ENCODE measurements at regions not wholly inside any gene's neighbourhood (a gene's known extent, or its start where the extent isn't known, plus 50 kb on each side); places are given as distances from the start of the nearest gene placed in this dataset.
A peak's percentile ranks its signal among the peaks of the same experiment; 100 is the strongest.
"Not testable (repeated sequence)": the region's sequence is repeated elsewhere in the genome, so short reads cannot be mapped to it uniquely, and the experiment has no call there.

GRCh38 chr14:71165121-71166031, 258.1 kb downstream of the PCNX1 start:
- no peak overlapping the region for H3K4me3 Mint-ChIP-seq
- H3K9me3 Mint-ChIP-seq, result peaks cover 6% of the 10 kb centered on the region
- no peak for DNase-seq
- ChIA-PET CTCF (interaction anchor here (3.4 kb wide), 1 partner anchor 587 kb away, joined by 12 read pairs; no protein-coding TSS in a partner anchor), POLR2A (no interaction called here)
- peaks cover 16% of the 10 kb centered on the region for H3K4me1 Mint-ChIP-seq (ENCODE audit: low read depth)
- H3K36me3 Mint-ChIP-seq, result no peaks in the 10 kb centered on the region
- no peak overlapping the region for H3K27ac Mint-ChIP-seq
- peaks cover 7% of the 10 kb centered on the region for H3K27me3 Mint-ChIP-seq
- intact Hi-C loops (cut with micrococcal nuclease), result no loop called here

GRCh38 chr14:71166180-71166837, 259.1 kb downstream of the PCNX1 start:
- POLR2A ChIA-PET, result no interaction called here
- Mint-ChIP-seq H3K9me3 (no peaks in the 10 kb centered on the region), H3K27ac (no peak overlapping the region), H3K36me3 (no peaks in the 10 kb centered on the region), H3K4me1 (ENCODE audit: low read depth) (peaks cover 16% of the 10 kb centered on the region), H3K4me3 (no peak overlapping the region), H3K27me3 (peaks cover 9% of the 10 kb centered on the region)
- DNase-seq, result no peak
- intact Hi-C loops (cut with micrococcal nuclease), result no loop called here
- CTCF ChIA-PET, result interaction anchor here (1.0 to 3.4 kb wide), 3 partner anchors 13 to 587 kb away, joined by 3 to 12 read pairs (median 3); no protein-coding TSS in a partner anchor

DNA sequence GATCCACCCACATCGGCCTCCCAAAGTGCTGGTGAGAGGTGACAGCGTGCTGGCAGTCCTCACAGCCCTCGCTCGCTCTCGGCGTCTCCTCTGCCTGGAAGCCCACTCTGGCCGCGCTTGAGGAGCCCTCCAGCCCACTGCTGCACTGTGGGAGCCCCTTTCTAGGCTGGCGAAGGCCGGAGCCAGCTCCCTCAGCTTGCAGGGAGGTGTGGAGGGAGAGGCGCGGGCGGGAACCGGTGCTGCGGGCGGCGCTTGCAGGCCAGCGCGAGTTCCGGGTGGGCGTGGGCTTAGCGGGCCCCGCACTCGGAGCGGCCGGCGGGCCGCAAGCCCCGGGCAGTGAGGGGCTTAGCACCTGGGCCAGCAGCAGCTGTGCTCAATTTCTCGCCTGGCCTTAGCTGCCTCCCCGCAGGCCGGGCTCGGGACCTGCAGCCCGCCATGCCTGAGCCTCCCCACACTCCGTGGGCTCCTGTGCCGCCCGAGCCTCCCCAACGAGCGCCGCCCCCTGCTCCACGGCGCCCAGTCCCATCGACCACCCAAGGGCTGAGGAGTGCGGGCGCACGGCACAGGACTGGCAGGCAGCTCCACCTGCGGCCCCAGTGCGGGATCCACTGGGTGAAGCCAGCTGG, 260.2 kb downstream of the PCNX1 start:
- CTCF ChIA-PET, result interaction anchor here (1.4 to 1.5 kb wide), 2 partner anchors 14 to 586 kb away, joined by 3 to 4 read pairs; no protein-coding TSS in a partner anchor
- Mint-ChIP-seq H3K27me3 (peaks cover 11% of the 10 kb centered on the region), H3K4me1 (ENCODE audit: low read depth) (peaks cover 16% of the 10 kb centered on the region)
- H3K9me3 Mint-ChIP-seq; intact Hi-C loops (cut with micrococcal nuclease); H3K27ac Mint-ChIP-seq; H3K36me3 Mint-ChIP-seq; H3K4me3 Mint-ChIP-seq; DNase-seq: not testable (repeated sequence)
- POLR2A ChIA-PET, result interaction anchor here (1.6 kb wide), 1 partner anchor 25 kb away, joined by 4 read pairs; no protein-coding TSS in a partner anchor

DNA sequence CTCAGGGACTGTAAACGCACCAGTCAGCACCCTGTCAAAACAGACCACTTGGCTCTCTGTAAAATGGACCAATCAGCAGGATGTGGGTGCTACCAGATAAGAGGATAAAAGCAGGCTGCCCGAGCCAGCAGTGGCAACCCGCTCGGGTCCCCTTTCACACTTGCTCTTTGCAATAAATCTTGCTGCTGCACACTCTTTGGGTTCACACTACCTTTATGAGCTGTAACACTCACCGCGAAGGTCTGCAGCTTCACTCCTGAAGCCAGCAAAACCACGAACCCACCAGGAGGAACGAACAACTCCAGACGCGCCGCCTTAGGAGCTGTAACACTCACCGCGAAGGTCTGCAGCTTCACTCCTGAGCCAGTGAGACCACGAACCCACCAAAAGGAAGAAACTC, 260.9 kb downstream of the PCNX1 start:
- intact Hi-C loops (cut with micrococcal nuclease), result loop anchor here (1.0 kb wide), 1 partner anchor 99 kb away; no protein-coding TSS in a partner anchor
- Mint-ChIP-seq H3K4me3 (peak overlapping the region; percentile 70), H3K27me3 (peaks cover 12% of the 10 kb centered on the region), H3K4me1 (ENCODE audit: low read depth) (peaks cover 16% of the 10 kb centered on the region)
- not testable (repeated sequence) for H3K36me3 Mint-ChIP-seq, H3K27ac Mint-ChIP-seq, H3K9me3 Mint-ChIP-seq
- DNase-seq, result peak; percentile 53
- ChIA-PET CTCF (interaction anchor here (0.6 to 1.4 kb wide), 3 partner anchors 23 to 585 kb away, joined by 3 to 4 read pairs (median 3); no protein-coding TSS in a partner anchor), POLR2A (interaction anchor here (1.6 kb wide), 1 partner anchor 26 kb away, joined by 4 read pairs; no protein-coding TSS in a partner anchor)

DNA sequence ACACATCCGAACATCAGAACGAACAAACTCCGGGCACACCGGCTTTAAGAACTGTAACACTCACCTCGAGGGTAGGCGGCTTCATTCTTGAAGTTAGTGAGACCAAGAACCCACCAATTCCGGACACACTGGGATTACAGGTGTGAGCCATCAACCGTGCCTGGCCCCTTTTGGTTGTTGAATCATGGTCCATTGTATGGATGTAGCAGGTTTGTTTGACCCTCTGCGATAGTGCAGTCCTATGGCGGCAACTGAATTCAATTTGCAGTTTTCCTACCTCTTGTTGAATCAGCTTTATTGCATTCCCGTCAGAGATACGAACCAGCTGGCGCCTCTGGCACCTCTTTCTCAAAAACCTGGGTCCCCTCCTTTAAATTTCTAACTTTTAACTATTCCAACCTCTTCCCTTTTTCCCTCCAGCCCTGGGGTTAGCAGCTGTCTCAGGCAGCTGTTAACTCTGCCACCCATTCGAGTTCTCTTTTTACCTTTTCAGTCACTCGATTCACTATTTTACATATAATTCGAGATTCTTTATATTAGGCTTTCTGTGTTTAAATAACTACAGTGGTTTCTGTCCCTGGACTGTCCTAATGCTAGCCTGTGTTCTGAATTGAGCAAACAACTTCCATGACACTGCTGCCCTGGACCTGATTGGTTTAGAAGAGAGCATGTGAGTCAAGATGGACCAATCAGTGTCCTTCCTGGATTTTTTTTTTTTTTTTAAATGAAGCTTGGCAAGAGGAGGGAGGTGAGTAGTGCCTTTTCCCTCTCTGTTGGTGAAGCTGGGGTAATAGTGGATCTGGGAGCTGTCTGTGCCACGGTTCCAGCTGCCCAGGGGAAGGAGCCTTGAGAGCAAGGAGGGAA, 261.5 kb downstream of the PCNX1 start:
- ChIA-PET POLR2A (interaction anchor here (1.6 kb wide), 1 partner anchor 26 kb away, joined by 4 read pairs; no protein-coding TSS in a partner anchor), CTCF (interaction anchor here (0.6 to 1.5 kb wide), 4 partner anchors 24 to 584 kb away, joined by 3 to 4 read pairs (median 4); no protein-coding TSS in a partner anchor)
- intact Hi-C loops (cut with micrococcal nuclease), result loop anchor here (1.0 kb wide), 1 partner anchor 99 kb away; no protein-coding TSS in a partner anchor
- peaks cover 16% of the 10 kb centered on the region for H3K4me1 Mint-ChIP-seq (ENCODE audit: low read depth)
- H3K9me3 Mint-ChIP-seq, result no peaks in the 10 kb centered on the region
- DNase-seq, result no peak
- H3K4me3 Mint-ChIP-seq, result peak overlapping the region; percentile 70
- no peaks in the 10 kb centered on the region for H3K36me3 Mint-ChIP-seq
- H3K27ac Mint-ChIP-seq, result no peak overlapping the region
- H3K27me3 Mint-ChIP-seq, result peaks cover 12% of the 10 kb centered on the region

DNA sequence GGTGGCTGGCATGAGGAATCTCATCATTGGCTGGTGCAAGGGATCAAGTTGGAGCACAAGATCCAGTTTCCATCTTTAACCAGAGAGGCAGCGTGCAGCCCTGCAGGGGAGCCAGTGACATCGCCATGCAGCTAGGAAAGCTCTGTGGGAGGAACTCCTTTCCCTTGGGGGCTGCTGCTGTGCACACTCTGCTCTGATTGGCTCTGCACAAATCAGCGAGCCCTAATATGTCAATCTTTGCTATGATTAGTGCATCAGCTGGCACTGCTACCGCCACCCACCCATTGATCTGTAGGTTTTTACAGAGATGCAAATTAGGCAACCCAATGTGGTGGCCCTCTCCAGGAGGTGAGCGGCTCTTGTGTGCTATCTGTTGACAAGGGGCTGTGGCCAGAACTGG, 262.6 kb downstream of the PCNX1 start:
- intact Hi-C loops (cut with micrococcal nuclease), result no loop called here
- Mint-ChIP-seq H3K4me3 (no peak overlapping the region), H3K27ac (no peak overlapping the region), H3K4me1 (ENCODE audit: low read depth) (peaks cover 16% of the 10 kb centered on the region), H3K9me3 (no peaks in the 10 kb centered on the region), H3K27me3 (peaks cover 12% of the 10 kb centered on the region), H3K36me3 (no peaks in the 10 kb centered on the region)
- ChIA-PET CTCF (interaction anchor here (1.5 kb wide), 1 partner anchor 583 kb away, joined by 4 read pairs; no protein-coding TSS in a partner anchor), POLR2A (no interaction called here)
- no peak for DNase-seq

DNA sequence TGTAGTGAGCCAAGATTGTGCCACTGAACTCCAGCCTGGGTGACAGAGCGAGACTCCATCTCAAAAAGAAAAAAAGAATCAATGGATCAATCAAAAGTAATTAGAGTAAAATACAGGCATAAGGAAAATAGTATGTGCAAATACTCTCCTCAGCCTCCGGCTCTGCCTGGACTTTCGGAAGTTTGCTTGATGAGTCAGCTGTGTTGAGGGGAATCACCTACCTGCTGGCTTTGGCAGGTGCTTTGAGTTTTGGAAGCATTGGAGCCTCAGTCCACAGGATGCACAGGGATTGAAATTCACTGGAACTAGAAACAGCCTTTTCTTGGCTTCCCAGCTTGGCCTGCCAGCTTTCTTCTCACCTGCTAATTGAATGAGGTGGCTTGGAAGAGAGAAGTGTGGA, 268.2 kb downstream of the PCNX1 start:
- intact Hi-C loops (cut with micrococcal nuclease), result no loop called here
- no peak for DNase-seq
- no peaks in the 10 kb centered on the region for H3K36me3 Mint-ChIP-seq
- CTCF ChIA-PET, result no interaction called here
- no peak overlapping the region for H3K27ac Mint-ChIP-seq
- H3K9me3 Mint-ChIP-seq, result no peaks in the 10 kb centered on the region
- no peak overlapping the region for H3K4me3 Mint-ChIP-seq
- POLR2A ChIA-PET, result no interaction called here
- peaks cover 5% of the 10 kb centered on the region for H3K27me3 Mint-ChIP-seq
- H3K4me1 Mint-ChIP-seq (ENCODE audit: low read depth), result no peaks in the 10 kb centered on the region

DNA sequence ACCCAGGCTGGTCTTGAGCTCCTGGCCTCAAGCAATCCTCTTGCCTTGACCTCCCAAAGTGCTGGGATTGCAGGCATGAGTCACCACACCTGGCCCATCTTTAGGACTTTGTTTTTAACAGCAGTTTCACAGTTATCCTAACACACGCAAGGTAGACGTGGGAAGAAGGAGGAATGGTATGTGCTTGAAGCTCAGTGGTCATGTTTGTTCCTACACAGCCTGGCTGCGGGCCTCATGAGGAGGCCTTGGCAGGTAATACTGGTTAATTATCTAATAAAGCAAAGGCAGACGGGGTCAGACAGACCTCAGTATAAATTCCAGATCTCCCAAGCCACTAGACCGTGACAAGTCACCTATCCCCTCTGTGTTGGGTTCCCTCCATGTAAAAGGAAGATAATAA, 271.8 kb downstream of the PCNX1 start:
- Mint-ChIP-seq H3K27ac (no peak overlapping the region), H3K27me3 (no peaks in the 10 kb centered on the region)
- POLR2A ChIA-PET, result interaction anchor here (0.7 kb wide), 1 partner anchor 348 kb away, joined by 3 read pairs; no protein-coding TSS in a partner anchor

GRCh38 chr14:71180397-71180796, 273.1 kb downstream of the PCNX1 start:
- H3K4me1 Mint-ChIP-seq (ENCODE audit: low read depth), result no peaks in the 10 kb centered on the region
- POLR2A ChIA-PET, result no interaction called here
- intact Hi-C loops (cut with micrococcal nuclease), result no loop called here
- CTCF ChIA-PET, result no interaction called here
- H3K36me3 Mint-ChIP-seq, result no peaks in the 10 kb centered on the region
- no peaks in the 10 kb centered on the region for H3K27me3 Mint-ChIP-seq
- no peaks in the 10 kb centered on the region for H3K9me3 Mint-ChIP-seq
- DNase-seq, result no peak
- H3K27ac Mint-ChIP-seq, result no peak overlapping the region
- no peak overlapping the region for H3K4me3 Mint-ChIP-seq

More for the DNA sequence above, 271.8 kb downstream of the PCNX1 start:
- Mint-ChIP-seq H3K36me3 (no peaks in the 10 kb centered on the region), H3K9me3 (no peaks in the 10 kb centered on the region), H3K4me1 (ENCODE audit: low read depth) (no peaks in the 10 kb centered on the region), H3K4me3 (no peak overlapping the region)
- DNase-seq, result no peak
- CTCF ChIA-PET, result interaction anchor here (0.6 kb wide), 1 partner anchor 15 kb away, joined by 3 read pairs; no protein-coding TSS in a partner anchor
- intact Hi-C loops (cut with micrococcal nuclease), result no loop called here

- Mint-ChIP-seq H3K9me3 (no peaks in the 10 kb centered on the region), H3K4me3 (no peak overlapping the region), H3K27ac (no peak overlapping the region), H3K27me3 (no peaks in the 10 kb centered on the region), H3K36me3 (no peaks in the 10 kb centered on the region), H3K4me1 (ENCODE audit: low read depth) (no peaks in the 10 kb centered on the region)
- intact Hi-C loops (cut with micrococcal nuclease), result no loop called here
- no peak for DNase-seq
- CTCF ChIA-PET, result no interaction called here
- POLR2A ChIA-PET, result no interaction called here
Observed at GRCh38 chr14:71181215-71182003, 274.1 kb downstream of the PCNX1 start.

All from activated CD4-positive, alpha-beta memory T cell treated with anti-CD3 and anti-CD28 coated beads for 36 hours (primary cell).